Mucosa of descending colon (tissue), 3 donors: ENCODE measurements at regions not wholly inside any gene's neighbourhood (a gene's known extent, or its start where the extent isn't known, plus 50 kb on each side); places are given as distances from the start of the nearest gene placed in this dataset.
A peak's percentile ranks its signal among the peaks of the same experiment; 100 is the strongest.

Experiments
- ATAC-seq: fragments of 200-7000 bp; cut with Tn5 transposase; one replicate; pipeline ENCODE4 v1.9.1; 2020; ENCODE audit warnings: mild to moderate bottlenecking, moderate library complexity
- DNase-seq, 3 donors: peaks; one replicate each; pipeline ENCODE4 v3.0.0-alpha.2; 2020
- H3K36me3 ChIP-seq: fragments of 200-600 bp; one replicate; pipeline ENCODE4 v1.8.0; 2021; ENCODE audit warnings: low read depth, mild to moderate bottlenecking
- H3K4me1 ChIP-seq: fragments of 200-600 bp; one replicate; pipeline ENCODE4 v1.8.0; 2021; ENCODE audit warnings: low read depth, mild to moderate bottlenecking
- H3K4me3 ChIP-seq: fragments of 200-600 bp; one replicate; pipeline ENCODE4 v1.8.0; 2021; ENCODE audit warnings: mild to moderate bottlenecking
- H3K9me3 ChIP-seq: fragments of 200-600 bp; one replicate; pipeline ENCODE4 v1.8.0; 2021; ENCODE audit warnings: mild to moderate bottlenecking
- CTCF ChIP-seq: fragments of 200-600 bp; IDR thresholded peaks from one replicate; pipeline ENCODE4 v1.8.0; 2022; ENCODE audit warnings: antibody characterized with exemption, mild to moderate bottlenecking
- intact Hi-C, 2 donors: fragments of 100-400 bp; cut with DNase I in 1 of 2; cut with micrococcal nuclease in 1 of 2; formaldehyde crosslinking; loops; one replicate each; pipeline versions ENCODE4 v1.11.0 to v1.11.1; 2022; cut with DNase I, micrococcal nuclease
- donor health status: DM: no; HTN: no; CAD: no; lungs with moderate emphysema.
- donor health status: DM: no; HTN: no; CAD: no.
- donor health status: DM: no; HTN: yes; CAD: no.

DNA sequence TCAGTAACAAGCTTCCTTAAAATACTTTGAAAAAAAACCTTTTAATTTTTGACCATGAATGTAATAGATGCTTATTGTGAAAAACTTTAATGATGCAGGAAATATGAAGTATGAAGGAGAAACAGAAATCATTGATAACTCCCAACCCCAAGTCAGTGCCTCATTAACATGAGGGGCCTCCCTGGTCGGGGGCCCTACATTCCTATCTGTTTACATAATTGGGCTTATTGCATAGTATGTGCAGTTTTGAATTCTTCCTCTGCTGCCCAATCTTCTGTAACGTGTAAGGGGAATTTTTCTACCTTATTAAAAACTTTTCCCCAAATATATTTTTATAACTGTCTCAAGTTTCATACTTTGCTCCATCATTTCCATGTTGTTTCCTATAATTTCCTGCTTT, 63.0 kb downstream of the SLC25A47 start:
- Histone ChIP-seq H3K4me1 (peaks cover 26% of the 10 kb centered on the region), H3K36me3 (no peaks in the 10 kb centered on the region), H3K4me3 (no peak overlapping the region), H3K9me3 (no peaks in the 10 kb centered on the region)
- intact Hi-C loops: loop anchor here (5.0 to 10.0 kb wide), 3 partner anchors 261 to 1239 kb away; no protein-coding TSS in a partner anchor
- DNase-seq (no peak), ATAC-seq (no peak)
- no peak for TF ChIP-seq CTCF

DNA sequence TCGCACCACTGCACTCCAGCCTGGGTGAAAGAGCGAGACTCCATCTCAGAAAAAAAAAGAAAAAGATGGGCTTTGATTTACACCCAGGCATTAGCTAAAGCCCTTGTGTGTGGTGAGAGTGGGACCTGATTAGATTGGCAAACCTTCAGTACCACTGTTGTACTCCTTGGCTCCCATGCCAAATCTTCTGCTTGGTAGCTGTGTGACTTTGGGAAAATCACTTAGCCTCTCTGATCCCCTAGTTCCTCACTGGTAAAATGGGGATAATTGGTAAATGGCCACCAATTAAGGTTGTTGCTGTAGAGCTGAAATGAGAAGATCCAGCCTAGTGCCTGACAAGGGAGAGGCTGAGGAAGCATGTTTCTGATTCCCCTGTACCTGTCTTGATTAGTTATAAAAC, 63.7 kb downstream of the SLC25A47 start:
- Histone ChIP-seq H3K4me3 (no peak overlapping the region), H3K9me3 (no peaks in the 10 kb centered on the region), H3K36me3 (no peaks in the 10 kb centered on the region), H3K4me1 (peaks cover 26% of the 10 kb centered on the region)
- no peak for DNase-seq
- no peak for TF ChIP-seq CTCF
- intact Hi-C loops: loop anchor here (5.0 to 10.0 kb wide), 3 partner anchors 260 to 1238 kb away; no protein-coding TSS in a partner anchor
- no peak for ATAC-seq

DNA sequence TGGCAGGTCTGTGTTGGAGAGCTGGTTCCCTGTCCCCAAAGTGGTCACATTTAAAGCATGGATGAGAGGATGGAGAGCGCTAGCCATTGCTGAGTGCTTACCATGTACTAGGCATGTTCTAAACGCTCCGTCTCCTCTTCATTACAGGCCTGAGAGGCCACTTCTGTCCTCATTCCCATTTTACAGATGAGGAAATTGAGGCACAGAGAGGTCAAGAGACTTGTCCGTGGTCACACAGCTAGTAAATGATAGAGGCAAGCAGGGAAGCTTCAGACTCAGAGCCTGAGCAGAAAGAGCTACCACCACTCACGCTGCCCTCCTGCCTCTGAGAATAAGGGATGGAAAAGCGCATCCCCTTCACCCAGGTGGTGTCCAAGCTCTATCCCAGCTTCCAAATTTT, 64.3 kb downstream of the SLC25A47 start:
- H3K4me1 ChIP-seq: peaks cover 27% of the 10 kb centered on the region

GRCh38 chr14:100388103-100389054, 65.2 kb downstream of the SLC25A47 start:
- DNase-seq (peak in 1 of 3 donors; percentile 80), ATAC-seq (peak; percentile 76)
- intact Hi-C loops: loop anchor here (5.0 to 10.0 kb wide), 3 partner anchors 259 to 1236 kb away; no protein-coding TSS in a partner anchor
- H3K9me3 ChIP-seq: no peaks in the 10 kb centered on the region
- H3K4me1 ChIP-seq: peaks cover 36% of the 10 kb centered on the region
- H3K36me3 ChIP-seq: no peaks in the 10 kb centered on the region
- H3K4me3 ChIP-seq: no peak overlapping the region
- TF ChIP-seq CTCF: no peak

More for the DNA sequence above, 64.3 kb downstream of the SLC25A47 start:
- Histone ChIP-seq H3K9me3 (no peaks in the 10 kb centered on the region), H3K36me3 (no peaks in the 10 kb centered on the region), H3K4me3 (no peak overlapping the region)
- intact Hi-C loops: loop anchor here (5.0 to 10.0 kb wide), 3 partner anchors 260 to 1237 kb away; no protein-coding TSS in a partner anchor
- DNase-seq: no peak
- ATAC-seq: no peak
- TF ChIP-seq CTCF: no peak

DNA sequence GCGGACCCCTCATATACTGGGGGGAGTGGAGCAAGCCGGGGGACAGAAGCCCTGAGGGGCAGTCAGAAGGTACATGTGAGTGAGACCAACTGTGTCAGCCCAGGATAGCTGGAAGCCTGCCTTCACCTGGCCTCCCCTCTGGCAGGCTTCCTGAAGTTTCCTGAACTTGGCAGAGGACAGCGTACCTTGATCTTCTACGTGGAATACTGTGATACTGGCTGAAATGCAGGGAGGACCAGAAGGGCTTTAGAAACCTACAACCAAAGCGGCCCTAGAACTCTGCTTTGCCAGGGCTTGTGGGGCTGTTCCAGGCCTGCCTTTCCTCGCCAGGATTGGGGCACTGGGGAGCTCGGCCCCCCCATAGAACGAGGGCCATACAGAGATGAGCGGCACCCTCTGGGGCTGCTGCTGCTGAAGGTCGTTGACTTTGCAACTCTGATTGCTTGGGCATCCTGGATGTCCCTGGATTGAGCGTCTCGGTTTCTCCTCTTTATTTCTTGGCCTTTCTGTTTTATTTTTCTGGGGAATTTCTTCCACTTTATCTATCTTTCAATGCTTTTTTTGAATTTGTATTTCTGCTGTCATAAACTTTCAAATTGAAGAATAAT, 66.5 kb downstream of the SLC25A47 start:
- peak in 2 of 3 donors; percentile 65 to 75 for DNase-seq
- ATAC-seq: peak; percentile 72
- no peaks in the 10 kb centered on the region for H3K36me3 ChIP-seq
- no peak overlapping the region for H3K4me3 ChIP-seq
- no peak for TF ChIP-seq CTCF
- intact Hi-C loops: loop anchor here (5.0 to 10.0 kb wide), 3 partner anchors 258 to 1235 kb away; no protein-coding TSS in a partner anchor
- peaks cover 38% of the 10 kb centered on the region for H3K4me1 ChIP-seq
- no peaks in the 10 kb centered on the region for H3K9me3 ChIP-seq
